ENCODE measurements at regions not wholly inside any gene's neighbourhood (a gene's known extent, or its start where the extent isn't known, plus 50 kb on each side); places are given as distances from the start of the nearest gene placed in this dataset.

GRCh38 chr11:128155590-128155989, 431.8 kb downstream of the ETS1 start:
- Mint-ChIP-seq H3K27ac (ENCODE audit: low read depth, unreplicated experiment) (no peak overlapping the region), H3K4me3 (ENCODE audit: unreplicated experiment) (no peak overlapping the region), H3K27me3 (ENCODE audit: insufficient read depth, unreplicated experiment) (no peaks in the 10 kb centered on the region), H3K36me3 (ENCODE audit: insufficient read depth, unreplicated experiment) (no peaks in the 10 kb centered on the region), H3K4me1 (ENCODE audit: insufficient read depth, unreplicated experiment) (no peaks in the 10 kb centered on the region), H3K9me3 (ENCODE audit: unreplicated experiment) (no peaks in the 10 kb centered on the region)
- no peak for TF ChIP-seq CTCF (IDR thresholded peaks at IDR 0.05; ENCODE audit: unreplicated experiment)
- no TSS peak for BruUV-seq (replicated peaks)
- ChIA-PET POLR2A (interaction anchor here (0.7 kb wide), 1 partner anchor 18 kb away, joined by 3 read pairs; no protein-coding TSS in a partner anchor), CTCF (interaction anchor here (5.2 to 7.6 kb wide), 4 partner anchors 14 to 674 kb away, joined by 84 to 137 read pairs (median 112); no protein-coding TSS in a partner anchor)
- no peak for DNase-seq (ENCODE audit: unreplicated experiment)
- intact Hi-C loops (cut with micrococcal nuclease), result loop anchor here (5.0 kb wide), 2 partner anchors 313 to 1713 kb away; no protein-coding TSS in a partner anchor

GRCh38 chr11:128153697-128154048, 433.7 kb downstream of the ETS1 start:
- intact Hi-C loops (cut with micrococcal nuclease), result no loop called here
- Mint-ChIP-seq H3K27me3 (ENCODE audit: insufficient read depth, unreplicated experiment) (no peaks in the 10 kb centered on the region), H3K4me3 (ENCODE audit: unreplicated experiment) (no peak overlapping the region), H3K27ac (ENCODE audit: low read depth, unreplicated experiment) (peak overlapping the region; percentile 74), H3K9me3 (ENCODE audit: unreplicated experiment) (no peaks in the 10 kb centered on the region), H3K4me1 (ENCODE audit: insufficient read depth, unreplicated experiment) (peaks cover 1% of the 10 kb centered on the region), H3K36me3 (ENCODE audit: insufficient read depth, unreplicated experiment) (no peaks in the 10 kb centered on the region)
- no peak for TF ChIP-seq CTCF (IDR thresholded peaks at IDR 0.05; ENCODE audit: unreplicated experiment)
- BruUV-seq (replicated peaks), result no TSS peak
- ChIA-PET CTCF (no interaction called here), POLR2A (no interaction called here)
- no peak for DNase-seq (ENCODE audit: unreplicated experiment)

DNA sequence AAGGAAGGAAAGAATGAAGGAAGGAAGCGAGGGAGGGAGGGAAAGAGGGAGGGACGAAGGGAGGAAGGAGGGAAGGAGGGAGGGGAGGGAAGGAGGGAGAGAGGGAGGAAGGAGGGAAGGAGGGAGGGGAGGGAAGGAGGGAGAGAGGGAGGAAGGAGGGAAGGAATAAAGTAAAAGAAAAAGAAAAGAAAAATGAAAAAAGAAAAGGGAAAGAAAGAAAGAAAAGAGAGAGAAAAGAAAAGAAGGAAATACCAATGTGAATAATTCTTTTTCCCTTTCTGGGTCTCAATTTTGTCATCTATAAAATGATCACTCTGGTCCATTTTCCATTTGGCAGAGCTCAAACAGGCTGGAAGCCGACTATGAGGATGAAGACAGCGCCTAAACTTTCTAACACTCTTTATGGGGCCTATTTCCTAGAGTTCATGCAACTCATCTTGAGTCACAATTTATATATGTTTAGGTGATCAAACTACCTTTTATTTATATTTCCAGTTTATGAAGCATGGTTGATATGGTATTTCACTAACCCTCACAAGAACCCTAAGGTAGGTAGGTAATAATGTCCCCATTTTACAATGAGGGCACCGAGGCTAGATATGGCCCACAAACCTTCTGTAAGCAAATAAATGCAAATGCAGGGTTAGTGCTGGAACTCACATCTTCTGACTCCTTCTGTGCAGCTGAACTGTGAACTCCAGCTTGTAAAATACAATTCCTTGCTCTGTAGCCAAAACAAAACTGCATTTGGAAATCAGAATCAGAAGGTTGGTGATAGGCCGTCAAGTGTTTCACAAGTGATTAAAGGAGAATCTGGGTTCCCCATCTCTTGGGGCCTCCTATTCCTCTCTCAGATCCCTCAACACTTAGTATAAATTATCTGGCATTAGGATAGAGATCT, 434.3 kb downstream of the ETS1 start:
- no peak for DNase-seq (ENCODE audit: unreplicated experiment)
- Mint-ChIP-seq H3K27me3 (ENCODE audit: insufficient read depth, unreplicated experiment) (no peaks in the 10 kb centered on the region), H3K9me3 (ENCODE audit: unreplicated experiment) (no peaks in the 10 kb centered on the region), H3K4me3 (ENCODE audit: unreplicated experiment) (no peak overlapping the region), H3K4me1 (ENCODE audit: insufficient read depth, unreplicated experiment) (peaks cover 6% of the 10 kb centered on the region), H3K27ac (ENCODE audit: low read depth, unreplicated experiment) (peak overlapping the region; percentile 74), H3K36me3 (ENCODE audit: insufficient read depth, unreplicated experiment) (no peaks in the 10 kb centered on the region)
- intact Hi-C loops (cut with micrococcal nuclease), result no loop called here
- POLR2A ChIA-PET, result no interaction called here
- CTCF ChIA-PET, result no interaction called here
- TF ChIP-seq CTCF (IDR thresholded peaks at IDR 0.05; ENCODE audit: unreplicated experiment), result no peak
- BruUV-seq (replicated peaks), result no TSS peak

DNA sequence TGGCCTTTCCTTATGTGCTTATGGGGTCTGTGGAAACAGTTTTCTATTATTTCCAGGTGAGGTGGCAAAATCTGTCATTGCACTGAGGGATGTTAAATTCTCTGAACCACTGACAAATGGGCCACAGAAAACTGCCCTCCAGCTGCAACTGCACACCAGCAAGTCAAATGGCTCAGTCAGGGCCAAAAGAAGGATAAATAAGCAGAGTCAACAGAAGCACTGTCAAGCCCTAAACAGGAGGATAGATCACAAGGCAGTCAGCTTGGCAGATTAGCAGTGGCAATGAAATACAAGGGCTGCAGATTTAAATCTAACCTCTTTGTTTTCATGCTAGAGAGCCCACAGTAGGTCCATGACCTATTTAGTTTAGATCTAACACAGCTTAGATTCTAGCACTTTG, 435.6 kb downstream of the ETS1 start:
- peaks cover 15% of the 10 kb centered on the region for H3K4me1 Mint-ChIP-seq (ENCODE audit: insufficient read depth, unreplicated experiment)
- intact Hi-C loops (cut with micrococcal nuclease), result no loop called here
- H3K4me3 Mint-ChIP-seq (ENCODE audit: unreplicated experiment), result no peak overlapping the region
- H3K36me3 Mint-ChIP-seq (ENCODE audit: insufficient read depth, unreplicated experiment), result no peaks in the 10 kb centered on the region
- no peaks in the 10 kb centered on the region for H3K27me3 Mint-ChIP-seq (ENCODE audit: insufficient read depth, unreplicated experiment)
- H3K27ac Mint-ChIP-seq (ENCODE audit: low read depth, unreplicated experiment), result no peak overlapping the region
- ChIA-PET POLR2A (no interaction called here), CTCF (interaction anchor here (0.7 to 2.6 kb wide), 7 partner anchors 8 to 1474 kb away, joined by 3 to 19 read pairs (median 10); no protein-coding TSS in a partner anchor)
- H3K9me3 Mint-ChIP-seq (ENCODE audit: unreplicated experiment), result no peaks in the 10 kb centered on the region
- BruUV-seq (replicated peaks), result no TSS peak
- TF ChIP-seq CTCF (IDR thresholded peaks at IDR 0.05; ENCODE audit: unreplicated experiment), result no peak
- DNase-seq (ENCODE audit: unreplicated experiment), result no peak

Data from MCF 10A (cell line).